HG03103 (cell line): ENCODE measurements at regions not wholly inside any gene's neighbourhood (a gene's known extent, or its start where the extent isn't known, plus 50 kb on each side); places are given as distances from the start of the nearest gene placed in this dataset.
"Not testable (repeated sequence)": the region's sequence is repeated elsewhere in the genome, so short reads cannot be mapped to it uniquely, and the experiment has no call there.

Experiments used
- ATAC-seq: cut with Tn5 transposase; IDR thresholded peaks from one replicate; pipeline ENCODE4 v1.9.1; 2021; ENCODE audit warnings: low read depth; ENCODE audit not compliant: unreplicated experiment

DNA sequence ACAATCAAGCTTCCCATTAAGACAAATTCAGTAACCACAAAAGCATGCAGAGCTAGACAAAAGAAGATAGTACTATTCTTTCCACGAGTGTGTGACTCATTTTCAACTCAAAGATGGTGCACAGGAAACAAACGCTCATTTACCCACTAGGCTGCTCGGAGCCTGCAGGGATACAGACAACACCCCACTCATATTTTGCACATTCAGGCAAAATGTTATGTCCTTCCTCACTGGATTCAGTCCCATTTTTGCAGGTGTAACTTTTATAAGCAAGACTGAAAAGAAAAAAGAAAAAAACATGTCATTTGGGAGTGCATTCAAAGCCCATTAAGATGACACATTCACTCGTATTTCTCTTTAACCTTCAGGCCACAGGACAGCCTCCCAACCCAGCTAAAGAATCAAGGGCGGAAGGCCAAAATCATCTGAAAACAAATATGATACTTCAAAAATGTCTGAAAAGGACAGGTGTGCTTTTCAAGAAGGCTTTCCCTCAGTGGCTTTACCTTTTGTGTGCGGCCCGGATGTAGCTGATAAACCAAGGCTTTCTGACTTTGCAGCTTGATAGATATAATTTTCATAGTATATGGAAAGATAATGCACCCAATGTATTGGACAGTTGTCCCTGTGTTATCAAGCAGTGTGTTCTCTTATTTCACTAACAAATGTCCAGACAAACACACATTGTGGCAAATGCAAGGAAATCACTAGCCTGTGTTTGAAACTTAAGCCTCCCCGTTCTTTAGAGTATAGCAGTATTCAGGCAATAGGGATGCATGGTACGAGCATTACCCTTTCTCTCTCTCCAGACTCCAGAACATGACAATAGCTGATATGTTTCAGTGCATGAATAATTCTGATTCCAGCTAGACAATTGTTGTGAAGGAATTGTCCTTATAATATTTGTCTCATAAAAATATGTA lies 147.8 kb upstream of the KRR1 start:
- ATAC-seq: no peak

DNA sequence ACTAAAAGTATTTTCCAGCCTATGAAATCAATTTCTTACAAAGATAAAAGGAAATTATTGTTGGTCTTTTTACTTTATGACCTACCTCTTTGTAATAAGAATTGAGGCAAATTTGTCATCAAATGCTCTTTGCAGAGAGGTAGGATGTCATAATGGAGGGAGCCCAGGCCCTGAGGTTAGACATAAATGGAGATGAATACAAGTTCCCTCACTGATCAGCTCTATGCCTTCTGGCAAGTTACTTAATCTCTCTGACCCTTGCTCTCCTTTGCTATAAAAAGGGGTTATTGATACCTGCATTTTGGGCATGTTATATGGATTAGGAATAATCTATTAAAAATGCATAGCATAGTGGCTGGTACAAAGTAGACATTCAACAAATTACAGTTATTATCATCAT lies 146.9 kb upstream of the KRR1 start:
- ATAC-seq: no peak

DNA sequence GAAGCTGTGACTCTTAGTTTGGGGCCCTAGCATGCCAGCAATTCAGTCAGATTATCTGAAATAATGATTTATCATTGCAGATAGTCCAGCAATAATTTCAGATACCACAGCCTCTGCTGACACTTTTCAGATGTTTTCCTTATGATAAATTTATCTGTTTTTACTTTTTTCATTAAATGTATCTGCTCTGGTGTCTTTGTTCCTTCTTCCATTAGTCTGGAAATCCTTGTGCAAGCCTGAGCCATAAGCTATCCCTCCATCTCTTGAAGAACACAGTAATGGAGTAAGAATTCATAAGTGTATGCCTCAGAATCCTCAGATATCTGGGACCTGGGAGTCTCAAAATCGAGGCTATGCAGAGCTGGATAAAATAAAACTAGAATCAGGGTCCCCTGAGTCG lies 146.4 kb upstream of the KRR1 start:
- no peak for ATAC-seq

- not testable (repeated sequence) for ATAC-seq
Measured at GRCh38 chr12:75657354-75657753, 145.9 kb upstream of the KRR1 start.

DNA sequence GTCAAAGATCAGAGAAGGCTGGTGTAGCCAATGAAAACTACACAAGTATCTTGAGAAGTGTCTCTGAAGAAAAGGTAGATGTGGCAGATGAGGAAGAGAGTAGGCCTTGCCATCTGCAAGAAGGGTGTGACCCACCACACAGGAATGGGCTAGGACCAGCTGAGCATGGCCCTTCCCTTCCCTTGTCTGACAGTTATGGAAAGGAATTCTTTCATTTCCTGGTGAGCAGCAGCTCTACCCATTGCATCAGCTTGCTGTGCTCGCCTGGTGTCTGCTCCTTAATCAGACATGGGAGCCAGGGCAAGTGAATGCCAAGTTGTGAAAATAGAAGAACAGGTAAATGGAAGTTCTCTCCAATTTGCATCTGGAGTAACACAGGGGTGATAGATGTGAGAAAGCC lies 145.2 kb upstream of the KRR1 start:
- ATAC-seq: no peak

DNA sequence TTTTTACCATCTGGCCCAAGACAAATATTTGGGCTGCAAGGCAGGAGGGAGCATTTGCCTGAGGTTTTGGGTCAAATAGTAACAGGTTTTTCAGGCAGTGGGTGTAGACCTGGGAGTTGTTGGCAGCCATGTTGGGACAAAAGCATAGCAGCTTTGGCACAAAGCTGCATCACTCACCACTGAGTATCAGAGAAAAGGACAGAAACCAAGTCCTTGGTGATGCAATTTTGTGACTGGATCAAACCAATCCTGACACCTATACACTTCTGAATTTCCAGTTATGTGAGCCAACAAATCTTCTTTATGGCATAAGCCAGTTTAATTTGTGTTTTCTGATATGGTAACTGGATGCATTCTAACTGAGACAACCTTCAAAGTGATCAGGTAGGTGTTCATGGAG lies 144.8 kb upstream of the KRR1 start:
- no peak for ATAC-seq

DNA sequence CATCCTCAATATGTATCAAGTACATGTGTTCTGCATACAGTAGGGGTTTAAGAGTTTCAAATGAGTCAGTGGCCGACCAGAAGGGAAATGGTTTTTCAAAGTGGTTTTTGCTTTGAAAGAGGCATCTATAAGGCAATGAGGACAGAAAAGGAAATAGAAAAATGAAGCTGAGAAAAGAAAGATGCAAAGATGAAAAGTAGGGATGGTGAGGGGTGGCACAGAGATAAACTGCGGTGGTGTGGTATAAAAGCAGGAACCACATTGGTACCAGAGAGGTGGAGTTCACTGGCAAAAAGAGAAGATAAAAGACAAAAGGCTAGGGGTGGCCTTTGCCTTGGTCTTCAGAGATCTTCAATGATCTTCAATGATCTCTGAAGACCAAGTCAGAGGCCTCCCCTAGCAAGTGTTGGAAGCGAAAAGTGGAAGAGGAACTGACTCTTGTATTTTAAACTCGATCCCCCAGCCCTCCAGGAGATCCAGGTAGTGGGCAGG lies 144.0 kb upstream of the KRR1 start:
- ATAC-seq: peak; percentile 59

GRCh38 chr12:75651342-75651695 lies 139.9 kb upstream of the KRR1 start:
- no peak for ATAC-seq

GRCh38 chr12:75650595-75651341 lies 139.4 kb upstream of the KRR1 start:
- ATAC-seq: no peak

DNA sequence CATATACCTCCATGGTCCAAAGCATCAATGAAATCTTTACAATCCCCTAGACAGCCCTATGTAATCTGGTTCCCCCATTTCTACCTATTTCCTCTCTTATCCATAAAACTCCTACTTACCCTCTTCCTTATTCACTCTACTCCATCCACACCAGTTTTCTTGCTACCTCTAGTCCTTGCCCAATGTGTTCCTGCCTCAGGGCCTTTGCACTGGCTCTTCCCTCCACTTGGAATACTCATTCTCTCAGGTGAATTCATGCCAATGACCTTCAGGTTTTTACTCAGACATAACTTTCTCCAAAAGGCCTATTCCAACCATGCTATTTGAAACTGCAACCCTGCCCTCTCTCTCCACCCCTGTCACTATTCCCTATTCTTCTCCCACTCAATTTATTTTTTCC lies 138.7 kb upstream of the KRR1 start:
- ATAC-seq: no peak

GRCh38 chr12:75648856-75649255 lies 137.4 kb upstream of the KRR1 start:
- no peak for ATAC-seq

DNA sequence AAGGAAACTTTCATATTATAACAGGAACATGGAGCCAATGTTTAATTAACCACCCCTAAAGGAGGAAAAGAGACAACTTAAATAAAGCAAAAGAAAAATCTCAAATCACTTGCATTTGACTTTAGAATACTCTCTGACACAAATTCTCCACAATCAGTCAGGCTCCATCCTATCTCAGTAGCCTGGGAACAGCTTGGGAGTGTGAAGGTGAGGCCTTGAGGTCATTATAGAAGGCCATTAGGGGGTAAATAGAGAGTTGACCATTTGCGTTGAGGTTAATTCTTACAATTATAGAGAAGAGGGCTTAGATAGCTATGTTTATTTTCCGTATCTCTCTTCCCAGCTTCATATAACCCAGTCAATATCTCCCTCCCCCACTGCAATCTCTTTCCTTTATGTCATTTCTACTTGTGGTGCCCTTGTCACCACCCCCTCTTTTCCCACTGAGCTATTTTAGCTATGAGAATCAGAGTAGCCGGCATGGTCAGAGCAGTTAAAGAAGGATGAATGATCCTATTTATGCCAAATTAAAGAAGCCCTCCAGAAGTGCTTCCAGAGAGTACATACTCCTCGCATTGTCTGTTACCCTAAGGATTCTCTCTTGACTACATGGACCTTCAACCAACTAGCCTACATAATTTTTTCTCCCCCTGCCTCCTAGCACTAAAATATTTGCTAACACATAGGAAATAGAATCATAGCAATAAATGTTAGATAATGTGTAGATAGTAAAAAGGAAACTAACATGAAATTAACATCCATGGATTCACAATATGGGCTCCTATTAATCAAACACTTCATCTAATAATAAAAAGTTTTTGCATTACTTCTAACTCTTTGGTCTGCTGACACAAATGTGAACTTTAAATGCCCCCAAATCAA lies 135.2 kb upstream of the KRR1 start:
- ATAC-seq: no peak

DNA sequence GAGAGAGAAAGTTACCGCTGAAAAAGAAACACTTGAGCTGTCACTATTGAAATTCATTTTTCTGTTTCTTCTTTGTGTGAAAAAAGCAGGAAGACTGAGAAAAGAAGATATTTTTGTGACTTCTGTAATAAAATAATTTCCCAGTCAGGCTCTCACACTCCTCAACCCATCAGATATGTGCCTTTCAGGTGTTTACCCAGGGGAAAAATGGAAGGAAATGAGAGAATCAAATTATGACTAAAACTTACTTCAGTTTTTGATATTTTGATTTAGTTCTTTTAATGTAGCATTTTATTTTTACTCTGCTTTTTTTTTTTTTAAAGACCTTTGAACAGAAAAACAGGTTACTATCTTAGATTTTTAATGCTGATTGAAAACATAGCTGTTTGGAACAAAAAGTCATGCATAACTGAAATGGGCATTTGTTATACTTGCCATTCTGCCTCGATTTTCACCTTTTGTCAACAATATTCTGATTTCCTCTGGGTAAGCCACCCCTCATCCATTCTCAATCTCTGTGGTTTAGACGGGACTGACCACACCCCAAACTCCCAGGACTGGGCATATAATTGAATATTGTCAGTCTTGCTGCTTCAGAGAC lies 133.2 kb upstream of the KRR1 start:
- no peak for ATAC-seq

- not testable (repeated sequence) for ATAC-seq
Measured at GRCh38 chr12:75643119-75643518, 131.7 kb upstream of the KRR1 start.

- ATAC-seq: no peak
Measured at GRCh38 chr12:75642226-75642625, 130.8 kb upstream of the KRR1 start.

DNA sequence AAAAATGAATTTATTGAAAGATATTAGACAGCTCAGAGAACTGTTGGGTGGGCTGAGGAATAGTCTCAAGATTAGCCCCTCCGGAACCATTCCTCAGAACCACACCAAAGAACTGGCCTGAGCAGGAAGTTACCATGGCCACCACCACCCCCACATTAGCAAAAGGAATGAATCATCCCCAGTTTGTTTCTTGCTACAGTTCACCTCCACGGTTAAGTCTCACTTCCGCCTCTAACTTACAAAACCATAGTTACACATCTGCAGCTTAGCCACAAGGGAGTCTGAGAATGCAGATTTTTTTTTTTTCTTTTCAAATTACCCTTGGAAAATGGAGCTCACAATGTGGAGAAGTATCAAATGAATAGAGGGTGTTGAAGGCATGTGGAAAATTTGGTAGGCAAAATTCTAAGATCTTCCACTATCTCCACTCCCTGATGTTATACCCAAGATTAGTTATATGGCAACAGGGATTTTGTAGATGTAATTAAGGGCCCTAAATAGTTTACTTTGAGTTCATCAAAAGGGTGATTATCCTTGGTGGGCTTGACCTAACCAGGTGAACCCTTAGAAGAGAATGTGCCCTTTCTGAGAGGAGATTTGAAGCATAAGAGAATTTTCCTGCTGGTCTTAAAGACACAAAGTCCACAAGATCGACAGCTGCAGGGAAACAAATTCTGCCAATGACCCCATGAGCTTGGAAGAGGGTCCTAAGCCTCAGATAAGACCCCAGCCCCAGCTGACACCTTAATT lies 129.8 kb upstream of the KRR1 start:
- peak; percentile 98 for ATAC-seq

GRCh38 chr12:75638792-75639191 lies 127.4 kb upstream of the KRR1 start:
- ATAC-seq: no peak

DNA sequence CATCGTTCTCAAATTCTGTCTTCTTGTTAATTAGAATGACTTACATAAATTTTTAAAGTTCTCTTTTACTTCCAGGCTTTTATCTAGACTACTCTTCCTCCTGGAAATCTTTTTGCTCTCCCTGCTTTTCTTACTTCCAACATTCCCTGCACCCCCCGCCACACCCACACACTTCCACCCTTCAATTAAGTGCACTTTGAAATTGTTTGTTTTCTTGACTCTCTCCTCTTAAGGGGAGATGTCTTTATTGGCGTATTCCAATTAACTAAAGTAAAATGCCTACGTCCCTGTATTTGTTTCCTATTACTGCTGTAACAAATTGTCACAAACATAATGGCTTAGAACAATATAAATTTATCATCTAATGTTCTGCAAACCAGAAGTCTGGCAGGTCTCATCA lies 125.2 kb upstream of the KRR1 start:
- no peak for ATAC-seq

- no peak for ATAC-seq
Measured at GRCh38 chr12:75635606-75636444, 124.4 kb upstream of the KRR1 start.
